Peyer's patch (tissue), 4 donors: ENCODE measurements at regions not wholly inside any gene's neighbourhood (a gene's known extent, or its start where the extent isn't known, plus 50 kb on each side); places are given as distances from the start of the nearest gene placed in this dataset.
"Not testable (repeated sequence)": the region's sequence is repeated elsewhere in the genome, so short reads cannot be mapped to it uniquely, and the experiment has no call there.

ENCODE experiments used
- DNase-seq, 3 donors: peaks; one replicate each; pipeline ENCODE4 v3.0.0-alpha.2; 2017 to 2019
- H3K27ac ChIP-seq, 4 donors: fragments of 200-600 bp; sonication (generic); one replicate each; pipeline ENCODE4 v1.5.1; 2016 to 2019
- H3K27me3 ChIP-seq, 2 donors: fragments of 200-600 bp; sonication (generic); one replicate each; pipeline ENCODE4 v1.5.1; 2019
- H3K36me3 ChIP-seq, 3 donors: fragments of 200-600 bp; sonication (generic); one replicate each; pipeline ENCODE4 v1.5.1; 2016 to 2019
- H3K4me1 ChIP-seq, 4 donors: fragments of 200-600 bp; sonication (generic); one replicate each; pipeline ENCODE4 v1.5.1; 2016 to 2019
- H3K4me3 ChIP-seq, 4 donors: fragments of 200-600 bp; sonication (generic); 1 replicate in 3 of 4; 2 replicates in 1 of 4; pipeline ENCODE4 v1.5.1; 2016 to 2019; ENCODE audit warnings: mild to moderate bottlenecking in 1 of 4
- H3K9me3 ChIP-seq, 4 donors: fragments of 200-600 bp; sonication (generic); one replicate each; pipeline ENCODE4 v1.5.1; 2016 to 2019; ENCODE audit warnings: mild to moderate bottlenecking in 1 of 4
- CTCF ChIP-seq, 6 experiments: fragments of 450-650 bp in 4 of 6; fragments of 200-600 bp in 2 of 6; sonication (generic) in 1 of 6; IDR thresholded peaks; one replicate each; pipeline ENCODE4 v1.5.1; 2017 to 2019; ENCODE audit warnings: antibody characterized with exemption in 6 of 6, mild to moderate bottlenecking in 3 of 6, moderate library complexity in 1 of 6
- POLR2A ChIP-seq, 2 donors: fragments of 450-650 bp; IDR thresholded peaks; one replicate each; pipeline ENCODE4 v1.5.1; 2017; ENCODE audit warnings: antibody characterized with exemption in 2 of 2, mild to moderate bottlenecking in 2 of 2, moderate library complexity in 2 of 2

- H3K4me3 ChIP-seq, result no peak overlapping the region
- DNase-seq, result no peak
- H3K4me1 ChIP-seq, result no peaks in the 10 kb centered on the region
- H3K9me3 ChIP-seq, result no peaks in the 10 kb centered on the region
- no peak for TF ChIP-seq POLR2A (IDR thresholded peaks at IDR 0.05)
- no peak for TF ChIP-seq CTCF (IDR thresholded peaks at IDR 0.05)
- no peak overlapping the region for H3K27ac ChIP-seq
- H3K36me3 ChIP-seq, result no peaks in the 10 kb centered on the region
- H3K27me3 ChIP-seq, result no peaks in the 10 kb centered on the region
These were observed 58.9 kb downstream of the MAFB start for GRCh38 chr20:40630099-40630498.

- H3K27me3 ChIP-seq, result no peaks in the 10 kb centered on the region
- no peaks in the 10 kb centered on the region for H3K36me3 ChIP-seq
- H3K4me1 ChIP-seq, result no peaks in the 10 kb centered on the region
- TF ChIP-seq CTCF (IDR thresholded peaks at IDR 0.05) (no peak), POLR2A (IDR thresholded peaks at IDR 0.05) (no peak)
- no peak for DNase-seq
- H3K9me3 ChIP-seq, result no peaks in the 10 kb centered on the region
- no peak overlapping the region for H3K4me3 ChIP-seq
- no peak overlapping the region for H3K27ac ChIP-seq
These were observed 60.2 kb downstream of the MAFB start for GRCh38 chr20:40628877-40629276.

GRCh38 chr20:40619053-40619452 lies 70.0 kb downstream of the MAFB start:
- H3K27ac ChIP-seq, DNase-seq, H3K36me3 ChIP-seq, H3K9me3 ChIP-seq, H3K4me1 ChIP-seq, H3K27me3 ChIP-seq, H3K4me3 ChIP-seq: not testable (repeated sequence)

GRCh38 chr20:40617594-40617993 lies 71.4 kb downstream of the MAFB start:
- Histone ChIP-seq H3K9me3 (no peaks in the 10 kb centered on the region), H3K27ac (no peak overlapping the region), H3K36me3 (no peaks in the 10 kb centered on the region), H3K4me3 (no peak overlapping the region), H3K4me1 (no peaks in the 10 kb centered on the region), H3K27me3 (no peaks in the 10 kb centered on the region)
- TF ChIP-seq POLR2A (IDR thresholded peaks at IDR 0.05) (no peak), CTCF (IDR thresholded peaks at IDR 0.05) (no peak)
- DNase-seq, result no peak

GRCh38 chr20:40612837-40613236 lies 76.2 kb downstream of the MAFB start:
- Histone ChIP-seq H3K4me1 (no peaks in the 10 kb centered on the region), H3K9me3 (no peaks in the 10 kb centered on the region), H3K27ac (no peak overlapping the region), H3K27me3 (no peaks in the 10 kb centered on the region), H3K4me3 (no peak overlapping the region), H3K36me3 (no peaks in the 10 kb centered on the region)
- no peak for DNase-seq
- no peak for TF ChIP-seq CTCF (IDR thresholded peaks at IDR 0.05)
- no peak for TF ChIP-seq POLR2A (IDR thresholded peaks at IDR 0.05)

GRCh38 chr20:40612247-40612646 lies 76.8 kb downstream of the MAFB start:
- no peaks in the 10 kb centered on the region for H3K4me1 ChIP-seq
- TF ChIP-seq CTCF (IDR thresholded peaks at IDR 0.05) (no peak), POLR2A (IDR thresholded peaks at IDR 0.05) (no peak)
- H3K27me3 ChIP-seq, result no peaks in the 10 kb centered on the region
- no peak overlapping the region for H3K4me3 ChIP-seq
- no peaks in the 10 kb centered on the region for H3K9me3 ChIP-seq
- H3K36me3 ChIP-seq, result no peaks in the 10 kb centered on the region
- no peak for DNase-seq
- H3K27ac ChIP-seq, result no peak overlapping the region
